Lung (tissue), 11 donors: ENCODE measurements at regions not wholly inside any gene's neighbourhood (a gene's known extent, or its start where the extent isn't known, plus 50 kb on each side); places are given as distances from the start of the nearest gene placed in this dataset.

ENCODE experiments used
- ATAC-seq: fragments of 200-7000 bp; cut with Tn5 transposase; one replicate; pipeline ENCODE4 v1.9.1; 2020; ENCODE audit warnings: moderate number of reproducible peaks; ENCODE audit not compliant: insufficient read depth, low FRiP score
- DNase-seq, 3 donors: peaks; one replicate each; pipeline ENCODE4 v3.0.0-alpha.2; 2013 to 2017
- H3K27ac ChIP-seq, 2 donors: one replicate each; pipeline ENCODE4 v1.5.1; 2013; ENCODE audit warnings: mild to moderate bottlenecking in 2 of 2, moderate library complexity in 2 of 2, control low read depth in 1 of 2, inconsistent platforms in 1 of 2, low read depth in 1 of 2, low read length in 1 of 2
- H3K27me3 ChIP-seq, 3 donors: one replicate each; pipeline ENCODE4 v1.5.1; 2013; ENCODE audit warnings: low read length in 2 of 3; ENCODE audit not compliant: control insufficient read depth in 3 of 3, insufficient read depth in 3 of 3
- H3K36me3 ChIP-seq, 4 donors: one replicate each; pipeline ENCODE4 v1.5.1; 2013; ENCODE audit warnings: low read length in 4 of 4, mild to moderate bottlenecking in 1 of 4, moderate library complexity in 1 of 4; ENCODE audit not compliant: control insufficient read depth in 4 of 4, insufficient read depth in 4 of 4
- H3K4me1 ChIP-seq, 5 donors: one replicate each; pipeline ENCODE4 v1.5.1; 2013; ENCODE audit warnings: low read length in 5 of 5, mild to moderate bottlenecking in 2 of 5, moderate library complexity in 1 of 5; ENCODE audit not compliant: control insufficient read depth in 5 of 5, insufficient read depth in 5 of 5
- H3K4me3 ChIP-seq: one replicate; pipeline ENCODE4 v1.5.1; 2013; ENCODE audit warnings: mild to moderate bottlenecking, control low read depth, moderate library complexity
- H3K9ac ChIP-seq, 2 donors: one replicate each; pipeline ENCODE4 v1.5.1; 2013; ENCODE audit warnings: low read length in 2 of 2, control low read depth in 1 of 2; ENCODE audit not compliant: insufficient read depth in 1 of 2
- H3K9me3 ChIP-seq, 4 donors: one replicate each; pipeline ENCODE4 v1.5.1; 2013; ENCODE audit warnings: low read length in 3 of 4, mild to moderate bottlenecking in 1 of 4, moderate library complexity in 1 of 4; ENCODE audit not compliant: control insufficient read depth in 4 of 4, insufficient read depth in 3 of 4
- CTCF ChIP-seq: IDR thresholded peaks from 2 replicates; pipeline ENCODE4 v1.5.1; 2012; ENCODE audit warnings: mild to moderate bottlenecking; ENCODE audit errors: control extremely low read depth, extremely low read depth
- WGBS, 2 donors: extraction: QIAGEN DNeasy Blood & Tissue Kit; methylation state at CpG; one replicate each; pipeline ENCODE4 v1.1.7; 2013; 5-methylcytosine and 5-hydroxymethylcytosine counted together
- donor health status: control.
- donor health status: control.
- donor health status: Bipolar disorder and iron deficiency.
- donor health status: healthy.
- donor health status: DM: yes; HTN: yes; CAD: no.

- 72 to 85% methylated on average over 1 of the region's 1 CpG for WGBS, 2 donors
- no peaks in the 10 kb centered on the region for H3K36me3 ChIP-seq
- H3K4me1 ChIP-seq: no peaks in the 10 kb centered on the region
- no peak overlapping the region for H3K27ac ChIP-seq
- H3K9me3 ChIP-seq: peaks cover 0 to 4% (median 1%) of the 10 kb centered on the region in 4 donors
- H3K4me3 ChIP-seq: no peak overlapping the region
- no peak for TF ChIP-seq CTCF
- no peak for ATAC-seq
- no peak overlapping the region for H3K9ac ChIP-seq
- H3K27me3 ChIP-seq: no peaks in the 10 kb centered on the region
- DNase-seq: no peak
Observed at GRCh38 chr2:194352505-194352904, 1304.5 kb upstream of the SLC39A10 start.

- Histone ChIP-seq H3K27me3 (no peaks in the 10 kb centered on the region), H3K4me3 (no peak overlapping the region), H3K9ac (no peak overlapping the region), H3K36me3 (no peaks in the 10 kb centered on the region), H3K4me1 (no peaks in the 10 kb centered on the region), H3K9me3 (no peaks in the 10 kb centered on the region), H3K27ac (no peak overlapping the region)
- DNase-seq (no peak), ATAC-seq (no peak)
- TF ChIP-seq CTCF: no peak
- 36 to 56% methylated on average over 1 of the region's 1 CpG for WGBS, 2 donors
Observed at GRCh38 chr2:194346193-194346592, 1310.8 kb upstream of the SLC39A10 start.

- no peak for DNase-seq
- Histone ChIP-seq H3K27ac (no peak overlapping the region), H3K4me1 (no peaks in the 10 kb centered on the region), H3K36me3 (no peaks in the 10 kb centered on the region), H3K4me3 (no peak overlapping the region), H3K9me3 (no peaks in the 10 kb centered on the region), H3K9ac (no peak overlapping the region), H3K27me3 (no peaks in the 10 kb centered on the region)
- TF ChIP-seq CTCF: no peak
- WGBS, 2 donors: 85 to 88% methylated on average over 2 of the region's 2 CpGs
- ATAC-seq: no peak
Observed at GRCh38 chr2:194345347-194345746, 1311.7 kb upstream of the SLC39A10 start.

GRCh38 chr2:194343167-194343566, 1313.9 kb upstream of the SLC39A10 start:
- no peaks in the 10 kb centered on the region for H3K36me3 ChIP-seq
- 92 to 94% methylated on average over 3 of the region's 3 CpGs for WGBS, 2 donors
- no peak overlapping the region for H3K9ac ChIP-seq
- H3K27ac ChIP-seq: no peak overlapping the region
- H3K27me3 ChIP-seq: no peaks in the 10 kb centered on the region
- no peak for ATAC-seq
- H3K4me3 ChIP-seq: no peak overlapping the region
- TF ChIP-seq CTCF: no peak
- DNase-seq: no peak
- no peaks in the 10 kb centered on the region for H3K9me3 ChIP-seq
- H3K4me1 ChIP-seq: no peaks in the 10 kb centered on the region
